Cerebellar cortex (tissue), 1 donor: ENCODE measurements at regions not wholly inside any gene's neighbourhood (a gene's known extent, or its start where the extent isn't known, plus 50 kb on each side); places are given as distances from the start of the nearest gene placed in this dataset.

ENCODE experiments used
- DNase-seq: peaks from one replicate; pipeline ENCODE4 v3.0.0-alpha.2; 2015; ENCODE audit warnings: low spot score

GRCh38 chr2:64317707-64318475 is 136.1 kb upstream of the LGALSL start:
- no peak for DNase-seq

GRCh38 chr2:64318476-64318748 is 135.6 kb upstream of the LGALSL start:
- DNase-seq = no peak

GRCh38 chr2:64319896-64320295 is 134.1 kb upstream of the LGALSL start:
- DNase-seq = no peak

GRCh38 chr2:64322433-64322832 is 131.5 kb upstream of the LGALSL start:
- DNase-seq = no peak

- DNase-seq = no peak
Observed at GRCh38 chr2:64323197-64323596, 130.8 kb upstream of the LGALSL start.

DNA sequence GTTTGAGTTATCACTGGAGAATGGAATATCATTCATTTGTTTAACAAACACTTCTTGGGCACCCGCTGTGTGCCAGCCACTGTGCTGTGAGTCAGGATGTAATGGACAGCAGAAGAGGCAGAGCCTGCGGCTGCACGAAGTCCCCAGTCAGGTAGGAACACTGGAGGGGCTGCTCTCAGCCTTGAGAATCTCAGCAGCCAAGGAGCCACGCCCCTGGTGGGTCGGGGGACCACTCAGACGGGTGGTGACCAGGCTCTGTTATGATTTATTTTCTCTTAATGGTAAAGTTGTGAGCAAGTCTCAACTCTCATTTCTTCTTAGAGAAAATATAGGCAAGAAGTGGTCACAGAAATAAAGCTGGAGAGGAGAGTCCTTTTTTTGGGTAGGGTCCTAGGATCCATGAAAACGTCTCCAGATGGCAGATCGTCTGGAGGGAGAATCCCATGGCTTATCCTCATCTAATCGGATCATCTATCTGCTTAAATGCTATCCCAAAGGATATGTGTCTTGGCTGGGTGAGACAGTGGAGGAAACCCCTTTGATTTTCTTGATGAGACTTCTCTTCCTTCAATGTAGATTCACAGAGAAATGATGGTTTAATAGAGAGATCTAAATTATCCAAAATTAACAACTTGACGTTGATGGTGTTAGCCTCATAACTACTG is 129.1 kb upstream of the LGALSL start:
- DNase-seq = no peak

DNA sequence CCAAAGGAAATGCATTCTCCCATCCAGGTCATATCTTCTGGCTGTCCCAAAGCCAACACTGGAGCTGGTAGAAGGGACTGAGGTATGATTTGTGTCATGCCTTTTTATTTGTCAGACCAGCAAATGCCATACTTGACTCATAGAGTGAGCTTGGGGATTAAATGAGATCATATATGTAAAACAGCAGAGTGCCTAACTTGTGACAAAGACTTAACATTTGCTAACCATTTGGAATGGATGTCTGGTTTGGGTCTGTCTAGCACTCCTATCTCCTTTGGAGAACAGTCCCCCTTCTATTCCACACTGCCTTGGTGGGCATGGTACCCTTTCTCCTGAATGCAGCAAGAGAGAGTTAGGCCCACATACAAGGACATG is 128.5 kb upstream of the LGALSL start:
- no peak for DNase-seq

- DNase-seq = no peak
Observed at GRCh38 chr2:64325852-64326577, 127.9 kb upstream of the LGALSL start.

- DNase-seq = no peak
Observed at GRCh38 chr2:64326578-64327050, 127.3 kb upstream of the LGALSL start.

DNA sequence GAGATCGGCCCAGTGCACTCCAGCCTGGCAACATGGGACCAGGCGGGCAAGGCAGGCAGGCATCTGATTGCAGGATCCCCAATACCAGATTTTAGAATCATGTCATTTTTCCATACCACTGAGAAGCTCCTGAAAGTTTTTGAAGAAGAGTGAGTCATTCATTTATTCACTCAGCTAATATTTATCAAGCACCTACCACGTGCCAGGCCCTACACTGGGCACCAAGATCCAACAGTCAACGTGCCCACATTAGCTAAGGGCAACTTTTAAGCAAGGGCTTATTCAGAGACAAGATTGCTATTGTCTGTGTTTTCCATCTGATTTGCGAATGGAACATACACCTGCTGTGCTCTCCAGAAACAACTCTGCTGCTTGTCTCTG is 126.8 kb upstream of the LGALSL start:
- DNase-seq = no peak

- peak; percentile 82 for DNase-seq
Observed at GRCh38 chr2:64327510-64328414, 126.2 kb upstream of the LGALSL start.

DNA sequence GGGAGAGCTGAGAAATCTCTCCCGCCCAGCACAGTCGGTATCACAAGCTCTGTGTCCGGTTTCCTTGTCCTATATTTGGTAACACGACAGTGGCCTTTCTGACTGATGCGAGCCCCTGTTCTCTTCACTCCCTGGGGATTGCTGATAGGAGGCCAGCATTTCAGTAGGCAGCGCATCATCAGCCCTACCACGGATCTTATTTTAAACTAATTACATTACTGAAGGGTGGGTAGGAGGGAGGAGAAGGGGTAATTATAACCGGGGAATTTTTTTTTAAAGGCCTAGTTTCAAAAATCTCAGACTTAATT is 125.6 kb upstream of the LGALSL start:
- DNase-seq = peak; percentile 65

- DNase-seq = peak; percentile 19
Observed at GRCh38 chr2:64328756-64329155, 125.2 kb upstream of the LGALSL start.

DNA sequence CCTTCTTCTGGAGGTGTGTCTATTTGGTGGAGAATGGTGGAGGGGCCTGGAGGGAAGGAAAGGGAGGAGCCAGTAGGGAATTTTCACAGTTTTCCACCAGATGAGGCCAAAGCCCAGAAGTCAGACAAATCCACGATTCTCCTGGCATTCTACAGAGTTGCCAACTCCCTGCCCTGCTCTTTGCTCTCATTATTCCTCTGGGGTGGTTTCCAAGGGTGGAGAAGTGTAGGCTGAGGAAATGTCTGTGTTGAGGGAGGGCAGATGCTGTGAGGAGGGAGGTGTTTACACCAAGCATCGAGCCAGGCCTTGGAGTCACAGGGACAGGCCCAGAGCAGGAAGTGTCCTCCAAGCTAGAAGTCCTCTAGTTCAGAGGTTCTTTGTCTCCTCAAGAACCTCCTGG is 124.1 kb upstream of the LGALSL start:
- no peak for DNase-seq

- DNase-seq = peak; percentile 93
Observed at GRCh38 chr2:64330281-64331113, 123.5 kb upstream of the LGALSL start.

GRCh38 chr2:64331114-64331645 is 122.8 kb upstream of the LGALSL start:
- DNase-seq = no peak

GRCh38 chr2:64331849-64332699 is 121.9 kb upstream of the LGALSL start:
- no peak for DNase-seq

DNA sequence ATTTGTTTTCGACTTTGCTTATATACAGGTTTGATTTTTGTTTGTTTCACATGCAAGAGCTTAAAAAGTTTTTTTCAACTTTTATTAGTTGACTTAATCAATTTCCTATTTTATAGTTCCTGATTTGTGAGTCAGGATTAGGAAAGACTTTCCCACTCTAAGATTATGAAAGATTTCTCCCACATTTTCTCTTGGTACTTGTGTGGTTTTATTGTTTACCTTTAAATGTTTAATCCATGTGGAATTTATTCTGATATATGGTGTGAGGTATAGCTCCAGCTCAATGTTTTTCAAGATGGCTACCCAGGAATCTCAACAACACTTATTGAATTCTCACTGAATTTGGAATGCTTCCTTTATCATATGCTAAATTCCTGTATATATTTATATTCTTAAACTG is 117.8 kb upstream of the LGALSL start:
- DNase-seq = no peak

- no peak for DNase-seq
Observed at GRCh38 chr2:64337314-64337713, 116.6 kb upstream of the LGALSL start.

- no peak for DNase-seq
Observed at GRCh38 chr2:64338108-64338507, 115.9 kb upstream of the LGALSL start.
